ENCODE measurements at regions not wholly inside any gene's neighbourhood (a gene's known extent, or its start where the extent isn't known, plus 50 kb on each side); places are given as distances from the start of the nearest gene placed in this dataset.

- no peak for TF ChIP-seq MAX (IDR thresholded peaks at IDR 0.05; ENCODE audit: low read depth, low read length)
- no peak for TF ChIP-seq MYC (IDR thresholded peaks at IDR 0.05; ENCODE audit: low read depth, low read length)
- no peak for TF ChIP-seq POLR2A (IDR thresholded peaks at IDR 0.05; ENCODE audit: extremely low read depth, insufficient read length)
- TF ChIP-seq, protein P1, sequence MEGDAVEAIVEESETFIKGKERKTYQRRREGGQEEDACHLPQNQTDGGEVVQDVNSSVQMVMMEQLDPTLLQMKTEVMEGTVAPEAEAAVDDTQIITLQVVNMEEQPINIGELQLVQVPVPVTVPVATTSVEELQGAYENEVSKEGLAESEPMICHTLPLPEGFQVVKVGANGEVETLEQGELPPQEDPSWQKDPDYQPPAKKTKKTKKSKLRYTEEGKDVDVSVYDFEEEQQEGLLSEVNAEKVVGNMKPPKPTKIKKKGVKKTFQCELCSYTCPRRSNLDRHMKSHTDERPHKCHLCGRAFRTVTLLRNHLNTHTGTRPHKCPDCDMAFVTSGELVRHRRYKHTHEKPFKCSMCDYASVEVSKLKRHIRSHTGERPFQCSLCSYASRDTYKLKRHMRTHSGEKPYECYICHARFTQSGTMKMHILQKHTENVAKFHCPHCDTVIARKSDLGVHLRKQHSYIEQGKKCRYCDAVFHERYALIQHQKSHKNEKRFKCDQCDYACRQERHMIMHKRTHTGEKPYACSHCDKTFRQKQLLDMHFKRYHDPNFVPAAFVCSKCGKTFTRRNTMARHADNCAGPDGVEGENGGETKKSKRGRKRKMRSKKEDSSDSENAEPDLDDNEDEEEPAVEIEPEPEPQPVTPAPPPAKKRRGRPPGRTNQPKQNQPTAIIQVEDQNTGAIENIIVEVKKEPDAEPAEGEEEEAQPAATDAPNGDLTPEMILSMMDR (IDR thresholded peaks at IDR 0.05; ENCODE audit: low read depth, low read length) = no peak
- no peak for DNase-seq (ENCODE audit: low read depth)
- no peak overlapping the region for H3K4me3 ChIP-seq (ENCODE audit: low read depth, low read length)
These were observed 593.4 kb downstream of the GABRG1 start for GRCh38 chr4:45530498-45530897.

GRCh38 chr4:45527160-45527559, 596.7 kb downstream of the GABRG1 start:
- TF ChIP-seq POLR2A (IDR thresholded peaks at IDR 0.05; ENCODE audit: extremely low read depth, insufficient read length) = no peak
- TF ChIP-seq, protein P1 (IDR thresholded peaks at IDR 0.05; ENCODE audit: low read depth, low read length) = no peak
- no peak for TF ChIP-seq MYC (IDR thresholded peaks at IDR 0.05; ENCODE audit: low read depth, low read length)
- TF ChIP-seq MAX (IDR thresholded peaks at IDR 0.05; ENCODE audit: low read depth, low read length) = no peak
- DNase-seq (ENCODE audit: low read depth) = no peak
- no peak overlapping the region for H3K4me3 ChIP-seq (ENCODE audit: low read depth, low read length)

DNA sequence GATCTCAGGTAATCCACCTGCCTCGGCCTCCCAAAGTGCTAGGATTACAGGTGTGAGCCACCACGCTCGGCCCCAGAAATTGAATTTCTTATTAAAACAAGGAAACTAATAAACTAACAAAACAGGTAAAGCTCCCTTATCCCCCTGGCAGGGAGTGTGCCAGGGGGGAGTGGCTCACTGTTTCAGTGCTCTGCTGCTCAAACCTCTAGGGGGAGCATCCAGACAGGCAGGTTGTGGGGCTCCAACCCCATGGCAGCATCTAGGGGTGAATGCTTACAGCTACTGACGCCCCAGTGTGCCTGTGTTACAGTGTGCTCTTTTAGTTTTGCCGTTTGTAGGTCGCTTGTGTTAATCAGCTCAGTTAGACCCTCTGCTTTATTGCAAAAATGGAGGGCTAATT, 605.0 kb downstream of the GABRG1 start:
- no peak for TF ChIP-seq POLR2A (IDR thresholded peaks at IDR 0.05; ENCODE audit: extremely low read depth, insufficient read length)
- TF ChIP-seq MAX (IDR thresholded peaks at IDR 0.05; ENCODE audit: low read depth, low read length) = no peak
- TF ChIP-seq MYC (IDR thresholded peaks at IDR 0.05; ENCODE audit: low read depth, low read length) = no peak
- TF ChIP-seq, protein P1 (IDR thresholded peaks at IDR 0.05; ENCODE audit: low read depth, low read length) = no peak
- H3K4me3 ChIP-seq (ENCODE audit: low read depth, low read length) = no peak overlapping the region
- no peak for DNase-seq (ENCODE audit: low read depth)

GRCh38 chr4:45502471-45502870, 621.4 kb downstream of the GABRG1 start:
- H3K4me3 ChIP-seq (ENCODE audit: low read depth, low read length) = no peak overlapping the region
- DNase-seq (ENCODE audit: low read depth) = no peak
- TF ChIP-seq MAX (IDR thresholded peaks at IDR 0.05; ENCODE audit: low read depth, low read length) (no peak), MYC (IDR thresholded peaks at IDR 0.05; ENCODE audit: low read depth, low read length) (no peak), POLR2A (IDR thresholded peaks at IDR 0.05; ENCODE audit: extremely low read depth, insufficient read length) (no peak)
- TF ChIP-seq, protein P1 (IDR thresholded peaks at IDR 0.05; ENCODE audit: low read depth, low read length) = no peak

DNA sequence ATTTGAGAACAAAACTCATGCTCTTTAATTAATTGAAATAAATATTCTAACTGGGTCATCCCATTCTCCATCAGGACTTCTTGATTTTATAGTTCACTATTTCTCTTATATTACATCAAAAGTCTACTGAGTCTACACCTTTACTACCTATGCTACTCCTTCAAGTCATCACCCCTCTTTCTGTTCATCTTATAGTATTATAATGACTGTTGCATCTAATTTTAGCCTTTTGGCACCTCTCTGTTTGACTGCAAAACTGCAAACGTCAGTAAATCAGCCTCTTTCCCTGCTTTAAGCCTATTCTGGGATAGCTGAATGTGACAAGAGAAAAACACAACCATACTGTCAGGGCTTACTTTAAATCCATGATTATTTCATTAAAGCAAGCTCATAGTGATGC, 639.1 kb downstream of the GABRG1 start:
- no peak for TF ChIP-seq MAX (IDR thresholded peaks at IDR 0.05; ENCODE audit: low read depth, low read length)
- no peak for TF ChIP-seq MYC (IDR thresholded peaks at IDR 0.05; ENCODE audit: low read depth, low read length)
- TF ChIP-seq POLR2A (IDR thresholded peaks at IDR 0.05; ENCODE audit: extremely low read depth, insufficient read length) = no peak
- TF ChIP-seq, protein P1 (IDR thresholded peaks at IDR 0.05; ENCODE audit: low read depth, low read length) = no peak
- no peak overlapping the region for H3K4me3 ChIP-seq (ENCODE audit: low read depth, low read length)
- no peak for DNase-seq (ENCODE audit: low read depth)

GRCh38 chr4:45482346-45482745, 641.5 kb downstream of the GABRG1 start:
- H3K4me3 ChIP-seq (ENCODE audit: low read depth, low read length) = no peak overlapping the region
- TF ChIP-seq, protein P1 (IDR thresholded peaks at IDR 0.05; ENCODE audit: low read depth, low read length) = no peak
- TF ChIP-seq MYC (IDR thresholded peaks at IDR 0.05; ENCODE audit: low read depth, low read length) (no peak), POLR2A (IDR thresholded peaks at IDR 0.05; ENCODE audit: extremely low read depth, insufficient read length) (no peak), MAX (IDR thresholded peaks at IDR 0.05; ENCODE audit: low read depth, low read length) (no peak)
- DNase-seq (ENCODE audit: low read depth) = no peak

All from NB4 (cell line).